HG03378 (cell line): ENCODE measurements at regions not wholly inside any gene's neighbourhood (a gene's known extent, or its start where the extent isn't known, plus 50 kb on each side); places are given as distances from the start of the nearest gene placed in this dataset.
"Not testable (repeated sequence)": the region's sequence is repeated elsewhere in the genome, so short reads cannot be mapped to it uniquely, and the experiment has no call there.

ENCODE experiments used
- ATAC-seq: cut with Tn5 transposase; IDR thresholded peaks from one replicate; pipeline ENCODE4 v1.9.1; 2021; ENCODE audit warnings: mild to moderate bottlenecking, moderate library complexity; ENCODE audit not compliant: unreplicated experiment

DNA sequence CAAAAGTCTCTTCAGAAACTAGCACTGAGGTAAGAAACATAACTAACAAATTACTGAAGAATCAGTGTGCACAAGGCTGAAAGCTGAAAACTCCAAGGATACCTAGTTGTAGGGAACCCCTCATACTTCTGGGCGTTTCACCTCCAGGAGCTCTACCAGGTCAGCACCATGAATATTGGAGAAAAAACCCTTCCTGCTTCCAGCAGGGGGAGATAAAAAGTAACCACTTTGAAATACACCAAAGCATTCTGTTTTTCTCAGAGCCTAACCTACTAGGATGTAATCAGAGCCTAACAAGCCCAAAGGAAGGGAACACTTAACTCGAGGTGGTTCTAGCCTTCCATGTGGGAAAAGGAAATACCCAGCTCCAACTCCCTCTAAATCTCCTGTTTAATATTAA, 175.8 kb upstream of the MME start:
- no peak for ATAC-seq

DNA sequence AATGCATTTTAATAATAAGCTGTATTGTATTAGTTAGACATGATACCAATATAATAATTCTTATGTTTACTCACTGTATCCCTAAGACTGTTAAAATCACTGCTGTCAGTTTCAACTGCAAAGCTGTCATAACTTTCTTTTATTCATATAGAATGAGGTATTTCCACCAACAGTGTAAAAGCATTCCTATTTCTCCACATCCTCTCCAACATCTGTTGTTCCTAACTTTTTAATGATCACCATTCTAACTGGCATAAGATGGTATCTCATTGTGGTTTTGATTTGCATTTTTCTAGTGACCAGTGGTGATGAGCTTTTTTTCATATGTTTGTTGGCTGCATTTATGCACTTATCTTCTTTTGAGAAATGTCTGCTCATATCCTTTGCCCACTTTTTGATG, 177.6 kb upstream of the MME start:
- ATAC-seq: not testable (repeated sequence)

DNA sequence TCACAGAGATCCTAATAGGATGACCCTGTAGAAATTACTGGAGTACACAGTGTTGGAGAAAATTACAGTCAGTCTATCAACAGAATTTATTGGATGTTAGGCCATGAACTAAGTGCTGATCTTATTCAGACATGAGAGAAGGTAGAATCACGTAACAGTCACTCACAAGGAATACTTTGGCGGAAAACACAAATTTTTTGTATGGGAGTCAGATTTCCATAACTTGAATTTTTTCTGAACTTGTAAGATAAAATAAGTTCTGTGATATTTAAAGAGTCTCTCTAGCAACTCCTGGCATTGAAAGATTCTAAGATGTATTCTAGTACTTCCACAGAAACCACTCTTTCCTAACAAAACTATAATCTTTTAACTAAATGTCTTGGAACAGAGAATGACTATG, 178.8 kb upstream of the MME start:
- no peak for ATAC-seq

DNA sequence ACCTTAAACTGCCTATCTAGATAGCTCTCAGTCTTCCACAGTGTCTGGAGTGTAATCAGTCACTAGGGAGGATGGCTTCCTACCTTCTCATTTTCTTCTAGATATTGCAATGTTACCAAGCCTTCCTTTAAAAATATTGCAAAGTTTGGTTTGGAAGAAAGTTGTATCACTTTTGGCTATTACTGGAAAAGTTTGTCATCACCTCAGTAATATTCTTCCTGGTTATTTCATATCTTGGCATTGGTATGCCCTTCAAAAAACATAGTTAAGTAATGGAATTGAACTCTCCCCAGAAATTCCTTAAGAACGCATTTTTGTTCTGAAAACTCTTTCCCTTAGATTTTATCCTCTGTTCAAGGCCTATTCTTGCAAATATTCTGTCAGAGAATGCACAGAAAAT, 179.3 kb upstream of the MME start:
- no peak for ATAC-seq

GRCh38 chr3:154898916-154899315, 181.2 kb upstream of the MME start:
- ATAC-seq: no peak

DNA sequence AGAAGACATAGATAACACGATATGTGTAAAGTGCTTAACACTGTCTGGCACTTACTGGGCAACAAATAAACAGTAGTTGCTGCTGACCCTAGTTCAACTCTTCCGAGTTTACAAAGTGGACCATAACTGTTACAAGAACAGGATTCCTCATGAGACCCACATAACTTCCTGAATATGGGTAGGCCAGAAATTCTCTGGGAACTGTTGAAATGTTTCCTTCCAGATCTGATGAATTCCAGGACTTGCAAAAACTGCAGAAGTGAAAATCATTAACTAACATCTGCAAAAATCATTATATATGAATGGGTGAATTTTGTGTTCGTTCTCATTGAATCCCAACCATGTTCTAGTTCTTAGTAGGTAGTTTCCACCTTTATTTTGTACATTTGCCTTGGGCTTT, 181.7 kb upstream of the MME start:
- ATAC-seq: no peak

DNA sequence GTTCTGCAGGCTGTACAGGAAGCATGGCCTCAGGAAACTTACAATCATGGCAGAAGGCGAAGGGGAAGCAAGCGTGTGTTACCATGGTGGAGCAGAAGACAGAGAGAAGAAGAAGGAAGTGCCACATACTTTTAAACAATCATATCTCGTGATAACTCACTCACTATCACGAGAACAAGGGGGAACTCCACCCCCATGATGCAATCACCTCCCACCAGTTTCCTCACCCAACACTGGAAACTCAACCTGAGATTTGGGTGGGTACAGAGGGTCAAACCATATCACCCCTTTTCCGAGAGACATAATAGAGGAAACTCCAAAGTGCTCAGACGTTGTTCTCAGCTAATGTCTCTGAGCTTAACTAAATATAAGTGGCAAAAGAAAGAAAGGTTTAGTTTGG, 186.3 kb upstream of the MME start:
- no peak for ATAC-seq

DNA sequence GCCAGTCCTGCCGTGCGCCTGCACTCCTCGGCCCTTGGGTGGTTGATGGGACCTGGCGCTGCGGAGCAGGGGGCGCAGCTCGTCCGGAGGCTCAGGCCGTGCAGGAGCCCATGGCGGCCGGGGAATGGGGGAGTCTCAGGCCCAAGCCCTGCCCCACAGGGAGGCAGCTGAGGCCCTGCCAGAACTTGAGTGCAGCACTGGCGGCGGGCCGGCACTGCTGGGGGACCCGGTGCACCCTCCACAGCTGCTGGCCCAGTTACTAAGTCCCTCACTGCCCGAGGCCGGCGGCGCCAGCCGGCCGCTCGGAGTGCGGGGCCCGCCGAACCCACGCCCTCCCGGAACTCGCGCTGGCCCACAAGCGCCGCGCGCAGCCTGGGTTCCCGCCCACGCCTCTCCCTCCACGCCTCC, 190.9 kb upstream of the MME start:
- no peak for ATAC-seq

GRCh38 chr3:154887869-154888268, 192.2 kb upstream of the MME start:
- no peak for ATAC-seq

DNA sequence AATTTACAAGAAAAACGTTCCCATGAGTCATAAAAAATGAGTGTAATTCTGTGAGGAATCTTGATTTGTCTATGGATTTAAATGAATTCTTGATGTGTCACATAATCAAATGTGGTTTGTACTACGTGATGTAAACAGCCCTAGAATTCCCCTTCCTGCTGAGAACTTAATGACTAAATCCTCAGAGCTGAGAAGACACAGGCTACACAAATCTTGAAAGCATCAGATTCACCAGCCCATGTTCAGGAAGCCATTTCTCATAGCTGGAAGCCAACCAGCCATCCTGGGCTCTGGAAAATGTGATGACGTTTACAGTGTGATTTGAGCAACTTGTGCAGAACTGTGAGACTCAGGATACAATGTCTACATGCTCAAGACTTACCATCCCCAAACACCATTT, 193.7 kb upstream of the MME start:
- no peak for ATAC-seq

DNA sequence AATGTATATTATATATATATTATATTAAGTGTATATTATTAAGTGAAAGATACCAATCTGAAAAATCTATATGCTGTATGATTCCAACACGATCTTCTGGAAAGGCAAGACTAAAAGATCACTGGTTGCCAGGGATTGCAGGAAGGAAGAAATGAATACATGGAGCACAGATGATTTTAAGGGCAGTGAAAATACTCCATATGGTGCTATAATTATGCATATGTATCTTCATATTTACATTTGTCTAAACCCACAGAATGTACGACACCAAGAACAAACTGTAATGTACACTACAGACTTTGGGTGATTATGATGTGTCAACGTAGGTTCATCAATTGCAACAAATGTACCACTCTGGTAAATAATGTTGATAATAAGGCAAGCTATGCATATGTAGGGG, 194.7 kb upstream of the MME start:
- ATAC-seq: no peak

DNA sequence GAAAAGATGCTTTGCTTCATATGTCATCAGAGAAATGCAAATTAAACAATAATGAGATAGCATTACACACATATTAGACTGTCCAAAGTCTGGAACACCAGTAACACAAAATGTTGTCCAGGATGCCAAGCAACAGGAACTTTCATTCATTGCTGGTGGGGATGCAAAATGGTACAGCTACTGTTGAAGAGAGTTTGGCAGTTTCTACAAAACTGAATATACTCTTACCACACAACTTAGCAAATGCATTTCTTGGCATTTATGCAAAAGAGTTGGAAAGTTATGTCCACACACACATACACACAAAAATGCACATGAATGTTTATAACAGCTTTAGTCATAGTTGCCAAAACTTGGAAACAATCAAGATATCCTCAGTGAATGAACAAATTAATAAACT, 195.2 kb upstream of the MME start:
- no peak for ATAC-seq

GRCh38 chr3:154875142-154875541, 205.0 kb upstream of the MME start:
- no peak for ATAC-seq

- ATAC-seq: no peak
Measured at GRCh38 chr3:154872696-154873095, 207.4 kb upstream of the MME start.

GRCh38 chr3:154872074-154872473, 208.0 kb upstream of the MME start:
- no peak for ATAC-seq

DNA sequence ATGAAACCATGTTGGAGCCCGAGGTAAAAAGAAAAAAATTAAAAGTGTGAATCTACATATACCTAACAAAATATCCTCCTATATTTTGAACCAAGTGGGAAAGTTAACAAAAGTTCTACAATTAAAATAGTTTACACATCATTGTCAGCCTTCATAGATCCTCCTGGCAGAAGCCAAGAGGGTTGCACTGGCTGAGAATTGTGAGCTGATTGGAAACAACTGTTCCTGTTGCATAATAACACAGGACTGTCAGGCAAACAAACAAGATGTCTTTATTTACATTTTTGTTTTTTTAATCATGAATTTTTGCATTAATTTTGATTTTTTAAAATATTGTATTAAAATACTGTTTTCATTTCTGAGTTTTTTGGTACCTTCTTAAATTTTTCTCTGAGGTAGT, 215.2 kb upstream of the MME start:
- no peak for ATAC-seq

DNA sequence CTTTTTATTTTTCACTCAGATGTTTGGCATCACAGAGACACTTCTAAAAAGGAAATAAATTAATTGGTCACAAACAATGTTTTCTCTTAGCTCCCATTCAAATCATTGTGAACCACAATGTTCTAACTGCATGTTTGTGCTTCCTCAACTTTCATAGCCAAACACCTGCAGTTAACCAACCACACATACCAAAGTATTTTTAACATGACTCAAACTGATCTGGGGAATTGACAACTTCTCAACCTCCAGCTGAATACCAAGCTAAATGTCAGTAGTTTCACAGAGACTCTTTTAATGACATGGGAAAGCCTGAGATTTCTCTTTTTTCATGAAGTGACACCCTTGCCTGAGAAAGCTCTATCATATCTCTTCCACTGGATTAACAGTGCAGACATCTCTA, 217.9 kb upstream of the MME start:
- ATAC-seq: no peak

DNA sequence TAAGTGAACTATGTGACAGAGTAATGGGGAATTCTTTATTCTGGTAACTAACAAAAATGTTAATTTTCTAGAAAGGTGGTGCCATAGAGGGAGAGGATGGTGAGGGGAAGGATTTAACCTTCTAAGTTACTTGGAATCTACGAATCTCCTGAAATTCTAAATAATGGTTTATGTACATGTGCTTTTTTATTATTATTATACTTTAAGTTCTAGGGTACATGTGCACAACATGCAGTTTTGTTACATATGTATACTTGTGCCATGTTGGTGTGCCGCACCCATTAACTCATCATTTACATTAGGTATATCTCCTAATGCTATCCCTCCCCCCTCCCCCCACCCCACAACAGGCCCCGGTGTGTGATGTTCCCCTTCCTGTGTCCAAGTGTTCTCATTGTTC, 227.1 kb upstream of the MME start:
- not testable (repeated sequence) for ATAC-seq

DNA sequence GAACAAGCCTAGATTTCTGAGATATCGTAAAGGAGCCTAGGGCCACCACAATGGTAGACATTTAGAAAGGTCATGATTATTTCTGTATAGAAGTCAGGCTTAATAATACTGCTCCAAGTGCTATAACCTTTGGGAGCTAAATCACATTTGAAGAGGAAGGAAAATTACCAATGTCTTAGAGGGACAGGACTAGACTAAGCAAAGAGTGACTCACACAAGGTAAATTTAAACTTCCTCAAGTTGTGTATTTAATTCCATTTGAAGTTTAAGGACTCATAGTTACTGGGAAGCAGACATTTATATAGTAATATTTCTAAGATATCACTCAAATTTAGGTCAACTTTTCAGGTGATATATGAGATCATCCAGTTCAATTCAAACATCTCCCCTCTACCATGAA, 227.6 kb upstream of the MME start:
- no peak for ATAC-seq

DNA sequence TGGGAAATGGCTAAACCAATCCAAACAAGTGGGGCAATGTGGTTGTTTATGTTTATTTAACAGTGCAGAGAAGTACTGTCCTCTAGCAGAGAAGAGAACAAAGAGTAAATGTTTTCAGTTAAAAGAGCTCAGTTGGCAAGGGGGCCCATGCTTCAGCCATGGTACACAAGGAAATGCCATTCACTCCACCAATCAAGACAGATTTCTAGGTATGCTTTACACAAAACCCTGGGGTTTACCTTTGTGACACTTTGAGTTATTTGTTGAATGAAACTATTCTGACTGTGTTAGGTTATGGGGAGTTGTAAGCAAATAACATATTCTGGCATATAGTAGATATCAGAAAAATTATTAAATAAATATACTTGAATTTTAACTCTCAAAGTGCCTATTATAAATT, 228.5 kb upstream of the MME start:
- ATAC-seq: no peak

GRCh38 chr3:154850921-154851320, 229.2 kb upstream of the MME start:
- ATAC-seq: no peak

GRCh38 chr3:154849408-154849807, 230.7 kb upstream of the MME start:
- ATAC-seq: no peak

- ATAC-seq: no peak
Measured at GRCh38 chr3:154844863-154845262, 235.3 kb upstream of the MME start.

DNA sequence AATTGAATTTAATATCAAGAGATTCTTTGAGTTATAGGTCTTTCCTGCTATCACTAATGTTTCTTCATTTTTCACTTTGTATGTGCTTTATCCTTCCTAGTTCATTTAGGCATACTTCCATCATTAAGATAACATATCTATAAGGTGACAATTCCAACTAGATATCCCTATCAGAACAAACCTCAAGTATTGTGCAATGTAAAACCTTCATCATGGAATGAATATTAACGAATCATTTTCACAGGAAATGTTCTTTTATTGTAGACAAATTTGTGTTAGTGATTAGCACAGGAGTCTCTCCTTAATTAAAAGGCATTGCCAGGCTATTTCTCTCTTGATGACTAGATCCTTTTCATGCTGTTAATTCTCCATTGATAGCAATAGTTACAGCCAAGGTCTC, 236.5 kb upstream of the MME start:
- ATAC-seq: no peak
